OCI-LY1 (cell line): ENCODE measurements at regions not wholly inside any gene's neighbourhood (a gene's known extent, or its start where the extent isn't known, plus 50 kb on each side); places are given as distances from the start of the nearest gene placed in this dataset.

Experiments used
- H2AFZ ChIP-seq: fragments of 200-600 bp; sonication (generic), shearing (Covaris generic); 2 replicates; pipeline ENCODE4 v1.6.0; 2014; ENCODE audit warnings: antibody characterized with exemption, mild to moderate bottlenecking, low read length
- H3F3A ChIP-seq: fragments of 200-600 bp; sonication (generic), shearing (Covaris generic); 2 replicates; pipeline ENCODE4 v1.6.0; 2014; ENCODE audit warnings: mild to moderate bottlenecking, antibody characterized with exemption, low read length, moderate library complexity; ENCODE audit not compliant: insufficient read depth
- H3K27ac ChIP-seq: fragments of 200-600 bp; sonication (generic); 2 replicates; pipeline ENCODE4 v1.5.1; 2014; ENCODE audit warnings: low read length, mixed run types, mild to moderate bottlenecking, low read depth; ENCODE audit not compliant: poor library complexity, severe bottlenecking
- H3K27me3 ChIP-seq: fragments of 200-600 bp; sonication (generic); 2 replicates; pipeline ENCODE4 v1.6.0; 2014; ENCODE audit warnings: antibody characterized with exemption, mild to moderate bottlenecking, low read length, moderate library complexity; ENCODE audit not compliant: insufficient read depth
- H3K36me3 ChIP-seq: fragments of 200-600 bp; sonication (generic); 2 replicates; pipeline ENCODE4 v1.6.1; 2014; ENCODE audit warnings: mild to moderate bottlenecking, antibody characterized with exemption, low read length, moderate library complexity, mixed read lengths; ENCODE audit not compliant: insufficient read depth
- H3K4me1 ChIP-seq: fragments of 200-600 bp; sonication (generic); 2 replicates; pipeline ENCODE4 v1.5.1; 2014; ENCODE audit warnings: mild to moderate bottlenecking, low read length, moderate library complexity; ENCODE audit not compliant: insufficient read depth, severe bottlenecking
- H3K4me2 ChIP-seq: fragments of 200-600 bp; sonication (generic), shearing (Covaris generic); 2 replicates; pipeline ENCODE4 v1.6.1; 2014; ENCODE audit warnings: low read length
- H3K4me3 ChIP-seq: fragments of 200-600 bp; sonication (generic); 2 replicates; pipeline ENCODE4 v1.5.1; 2014; ENCODE audit warnings: low read length, low read depth, mild to moderate bottlenecking, mixed read lengths; ENCODE audit not compliant: poor library complexity, severe bottlenecking
- H3K79me2 ChIP-seq: fragments of 200-600 bp; shearing (Covaris generic); 2 replicates; pipeline ENCODE4 v1.6.1; 2016; ENCODE audit warnings: mixed run types, low read length, mixed read lengths; ENCODE audit not compliant: insufficient read depth
- H3K9ac ChIP-seq: fragments of 200-600 bp; sonication (generic), shearing (Covaris generic); 2 replicates; pipeline ENCODE4 v1.6.1; 2014; ENCODE audit warnings: mild to moderate bottlenecking, low read length, mixed read lengths
- H3K9me2 ChIP-seq: fragments of 200-600 bp; sonication (generic), shearing (Covaris generic); 2 replicates; pipeline ENCODE4 v1.6.1; 2014; ENCODE audit warnings: low read depth, mild to moderate bottlenecking, low read length, mixed read lengths
- H3K9me3 ChIP-seq: fragments of 200-600 bp; shearing (Covaris generic); 2 replicates; pipeline ENCODE4 v1.6.1; 2014; ENCODE audit warnings: low read length, mixed read lengths
- H4K20me1 ChIP-seq: fragments of 200-600 bp; sonication (generic), shearing (Covaris generic); 2 replicates; pipeline ENCODE4 v1.6.0; 2016; ENCODE audit warnings: mild to moderate bottlenecking, low read length; ENCODE audit not compliant: insufficient read depth
- EZH2 ChIP-seq: fragments of 200-600 bp; sonication (generic), shearing (Covaris generic); IDR thresholded peaks from 2 replicates; pipeline ENCODE4 v1.8.0; 2017; ENCODE audit warnings: borderline replicate concordance, mixed run types, mild to moderate bottlenecking, antibody characterized with exemption, low read length, moderate library complexity, mixed read lengths
- TF ChIP-seq, protein P1 (sequence below): fragments of 200-600 bp; sonication (generic), shearing (Covaris generic); IDR thresholded peaks from 2 replicates; pipeline ENCODE4 v1.5.1; 2017; ENCODE audit warnings: mild to moderate bottlenecking, antibody characterized with exemption, low read length, moderate library complexity, mixed read lengths

DNA sequence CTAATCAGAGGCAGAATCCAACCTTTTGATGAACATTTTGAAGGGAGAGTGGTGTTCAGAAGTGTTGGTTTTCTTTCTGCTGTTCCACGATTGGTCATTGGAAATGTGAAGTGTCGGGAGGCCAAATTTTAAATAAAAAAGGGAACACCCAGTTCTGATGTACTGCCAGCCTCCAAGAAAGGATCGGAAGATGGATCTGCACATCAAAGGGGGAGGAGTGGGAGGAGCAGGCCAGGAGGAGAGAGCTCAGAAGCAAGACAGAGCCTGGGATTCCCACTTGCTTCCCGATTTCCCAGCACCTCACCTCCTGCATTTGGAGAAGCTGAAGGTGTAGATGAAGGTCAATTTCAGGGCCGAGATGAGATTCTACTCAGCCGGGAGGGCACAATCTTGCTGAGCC lies 55.9 kb upstream of the NAA20 start:
- no peaks in the 10 kb centered on the region for H3K9me2 ChIP-seq
- H3K4me3 ChIP-seq, result no peak overlapping the region
- H3K4me2 ChIP-seq, result no peak overlapping the region
- H3K79me2 ChIP-seq, result no peaks in the 10 kb centered on the region
- H4K20me1 ChIP-seq, result no peaks in the 10 kb centered on the region
- H3K27me3 ChIP-seq, result no peaks in the 10 kb centered on the region
- H3K9ac ChIP-seq, result no peak overlapping the region
- H3K9me3 ChIP-seq, result no peaks in the 10 kb centered on the region
- H2AFZ ChIP-seq, result no peak overlapping the region
- no peaks in the 10 kb centered on the region for H3K4me1 ChIP-seq
- TF ChIP-seq, protein P1, sequence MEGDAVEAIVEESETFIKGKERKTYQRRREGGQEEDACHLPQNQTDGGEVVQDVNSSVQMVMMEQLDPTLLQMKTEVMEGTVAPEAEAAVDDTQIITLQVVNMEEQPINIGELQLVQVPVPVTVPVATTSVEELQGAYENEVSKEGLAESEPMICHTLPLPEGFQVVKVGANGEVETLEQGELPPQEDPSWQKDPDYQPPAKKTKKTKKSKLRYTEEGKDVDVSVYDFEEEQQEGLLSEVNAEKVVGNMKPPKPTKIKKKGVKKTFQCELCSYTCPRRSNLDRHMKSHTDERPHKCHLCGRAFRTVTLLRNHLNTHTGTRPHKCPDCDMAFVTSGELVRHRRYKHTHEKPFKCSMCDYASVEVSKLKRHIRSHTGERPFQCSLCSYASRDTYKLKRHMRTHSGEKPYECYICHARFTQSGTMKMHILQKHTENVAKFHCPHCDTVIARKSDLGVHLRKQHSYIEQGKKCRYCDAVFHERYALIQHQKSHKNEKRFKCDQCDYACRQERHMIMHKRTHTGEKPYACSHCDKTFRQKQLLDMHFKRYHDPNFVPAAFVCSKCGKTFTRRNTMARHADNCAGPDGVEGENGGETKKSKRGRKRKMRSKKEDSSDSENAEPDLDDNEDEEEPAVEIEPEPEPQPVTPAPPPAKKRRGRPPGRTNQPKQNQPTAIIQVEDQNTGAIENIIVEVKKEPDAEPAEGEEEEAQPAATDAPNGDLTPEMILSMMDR, result no peak
- no peak for TF ChIP-seq EZH2
- H3F3A ChIP-seq, result no peaks in the 10 kb centered on the region
- no peaks in the 10 kb centered on the region for H3K36me3 ChIP-seq
- H3K27ac ChIP-seq, result no peak overlapping the region

DNA sequence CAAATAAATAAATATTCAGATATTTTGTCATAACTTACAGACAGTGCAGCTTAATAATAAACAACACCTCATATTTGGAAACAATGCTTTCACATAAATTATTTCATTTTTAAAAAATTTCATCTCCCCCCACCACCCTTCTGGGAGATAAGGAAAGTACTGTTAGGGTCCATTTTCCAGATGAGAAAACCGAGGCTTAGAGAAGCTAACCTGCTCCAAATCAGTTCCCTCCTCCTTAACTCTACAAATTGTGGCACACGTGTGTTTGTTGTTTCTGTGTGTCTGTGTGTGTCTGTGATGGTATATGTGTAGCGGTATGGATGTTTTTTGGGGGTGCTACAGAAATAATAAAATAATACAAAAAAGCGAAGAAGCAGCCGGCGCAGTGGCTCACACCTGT lies 54.2 kb upstream of the NAA20 start:
- Histone ChIP-seq H3F3A (no peaks in the 10 kb centered on the region), H3K4me2 (no peak overlapping the region), H3K9me3 (no peaks in the 10 kb centered on the region), H4K20me1 (no peaks in the 10 kb centered on the region), H3K9ac (no peak overlapping the region), H3K36me3 (no peaks in the 10 kb centered on the region), H3K4me1 (no peaks in the 10 kb centered on the region), H3K27me3 (no peaks in the 10 kb centered on the region), H3K79me2 (no peaks in the 10 kb centered on the region), H3K9me2 (no peaks in the 10 kb centered on the region), H3K4me3 (no peak overlapping the region), H3K27ac (no peak overlapping the region), H2AFZ (no peak overlapping the region)
- no peak for TF ChIP-seq EZH2
- TF ChIP-seq, protein P1, result no peak

DNA sequence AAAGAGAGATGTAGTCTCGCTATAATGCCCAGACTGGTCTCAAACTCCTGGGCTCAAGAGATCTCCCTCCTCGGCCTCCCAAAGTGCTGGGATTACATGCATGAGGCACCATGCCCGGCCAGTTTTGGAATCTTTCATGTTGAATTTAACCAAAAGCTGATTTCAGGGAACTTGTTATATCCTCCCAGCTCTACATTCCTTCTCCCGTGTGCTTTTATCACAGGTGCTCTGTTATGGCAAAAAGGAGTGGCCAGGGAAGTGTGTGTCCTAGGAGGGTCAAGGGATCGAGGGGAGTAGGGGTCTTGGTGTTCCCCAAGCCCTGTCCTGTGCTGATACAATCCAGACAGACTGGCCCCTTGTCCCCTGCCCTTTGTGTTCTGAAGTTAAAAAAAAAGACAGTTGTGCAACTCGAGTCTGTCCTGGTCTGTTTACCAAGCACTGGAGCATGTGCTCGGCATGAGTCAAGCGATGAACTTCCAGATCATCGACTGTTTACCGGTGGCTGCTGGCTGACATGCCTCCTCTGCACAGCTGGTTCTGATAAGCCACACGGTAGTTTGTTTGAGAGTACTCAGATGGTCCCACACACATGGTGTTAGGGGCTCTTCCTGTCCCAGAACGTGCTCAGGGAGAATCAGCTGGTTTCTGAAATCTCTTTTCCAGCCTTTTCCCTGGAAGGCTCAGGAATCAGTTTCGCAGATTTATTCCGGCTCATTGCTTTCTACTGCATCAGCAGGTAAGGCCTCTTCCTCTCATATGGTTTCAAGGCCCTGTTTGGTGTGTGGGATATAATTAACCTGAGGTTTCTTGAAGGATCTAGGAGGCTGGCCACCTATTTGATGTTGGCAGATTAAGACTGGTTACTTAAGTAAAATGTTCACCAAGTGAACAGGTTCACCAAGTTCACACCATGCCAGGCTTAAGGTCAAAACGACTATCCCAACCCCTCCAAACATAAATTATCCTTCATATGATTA lies 52.6 kb upstream of the NAA20 start:
- H3K36me3 ChIP-seq, result no peaks in the 10 kb centered on the region
- H3K9me2 ChIP-seq, result no peaks in the 10 kb centered on the region
- no peaks in the 10 kb centered on the region for H3F3A ChIP-seq
- H3K9ac ChIP-seq, result no peak overlapping the region
- TF ChIP-seq EZH2, result no peak
- TF ChIP-seq, protein P1, result no peak
- no peak overlapping the region for H3K4me2 ChIP-seq
- H2AFZ ChIP-seq, result no peak overlapping the region
- H4K20me1 ChIP-seq, result no peaks in the 10 kb centered on the region
- H3K4me1 ChIP-seq, result no peaks in the 10 kb centered on the region
- no peak overlapping the region for H3K27ac ChIP-seq
- no peaks in the 10 kb centered on the region for H3K79me2 ChIP-seq
- H3K9me3 ChIP-seq, result no peaks in the 10 kb centered on the region
- no peak overlapping the region for H3K4me3 ChIP-seq
- H3K27me3 ChIP-seq, result no peaks in the 10 kb centered on the region
